ENCODE measurements at regions not wholly inside any gene's neighbourhood (a gene's known extent, or its start where the extent isn't known, plus 50 kb on each side); places are given as distances from the start of the nearest gene placed in this dataset.

- TF ChIP-seq ATF4 (CRISPR knock-in tag; IDR thresholded peaks at IDR 0.05) (no peak), SOX5 (CRISPR knock-in tag; IDR thresholded peaks at IDR 0.05; ENCODE audit: borderline replicate concordance) (no peak), CEBPB (IDR thresholded peaks at IDR 0.05; ENCODE audit: borderline replicate concordance, low read depth, low read length) (no peak), ZBTB10 (CRISPR knock-in tag; IDR thresholded peaks at IDR 0.05; ENCODE audit: borderline replicate concordance) (no peak), HNRNPLL (IDR thresholded peaks at IDR 0.05; ENCODE audit: low read depth, low read length, poor library complexity, severe bottlenecking) (no peak), MIXL1 (CRISPR knock-in tag; IDR thresholded peaks at IDR 0.05) (no peak), CHD4 (IDR thresholded peaks at IDR 0.05; ENCODE audit: borderline replicate concordance, low read length) (no peak)
These were observed 818.6 kb downstream of the CDH18 start (continued) for GRCh38 chr5:19169426-19169825.

- H3K27ac ChIP-seq (ENCODE audit: extremely low read length, insufficient read depth, low read length): no peak overlapping the region
- intact Hi-C loops (cut with micrococcal nuclease; ENCODE audit: unreplicated experiment): no loop called here
- no peaks in the 10 kb centered on the region for H4K20me1 ChIP-seq (ENCODE audit: insufficient read depth, low read length)
- DNase-seq (ENCODE audit: low spot score) (no peak), FAIRE-seq (no peak), ATAC-seq (no peak)
- POLR2A ChIA-PET: no interaction called here
- H3K9ac ChIP-seq (ENCODE audit: insufficient read depth, low read depth, low read length): no peak overlapping the region
- no peak overlapping the region for H2AFZ ChIP-seq (ENCODE audit: low read length)
- H3K36me3 ChIP-seq (replicated peaks in 1 of 2; ENCODE audit: control insufficient read depth in 1 of 2, insufficient read depth in 2 of 2, low read length in 2 of 2): no peaks in the 10 kb centered on the region
- in situ Hi-C loops (cut with HindIII; ENCODE audit: extremely low pct_ligation_motif_present, low pct_unique_long_range_greater_than_20kb): no loop called here
- H3K79me2 ChIP-seq (ENCODE audit: insufficient read depth, low read length): no peaks in the 10 kb centered on the region
- CTCF ChIA-PET (ENCODE audit: low intra/inter-chr PET ratio, low total read pairs): no interaction called here
- WGBS (ENCODE audit: low lambda C conversion rate): 6% methylated on average over 6 of the region's 6 CpGs
- no peaks in the 10 kb centered on the region for H3K4me1 ChIP-seq (ENCODE audit: insufficient read depth, low read length)
- peaks cover 19% of the 10 kb centered on the region for H3K9me3 ChIP-seq (ENCODE audit: low read length)
- H3K4me3 ChIP-seq (replicated peaks in 1 of 3; ENCODE audit: insufficient read depth in 1 of 3, low read depth in 2 of 3, low read length in 3 of 3): no peak overlapping the region
- BruUV-seq (replicated peaks): no TSS peak
- no peaks in the 10 kb centered on the region for H3K27me3 ChIP-seq (ENCODE audit: control insufficient read depth in 1 of 2, insufficient read depth in 2 of 2, low read length in 2 of 2)
- H3K4me2 ChIP-seq (ENCODE audit: low read depth, low read length): no peak overlapping the region
- TF ChIP-seq RORA (CRISPR knock-in tag; IDR thresholded peaks at IDR 0.05): no peak
- TF ChIP-seq KDM1A (CRISPR knock-in tag; IDR thresholded peaks at IDR 0.05): no peak
- TF ChIP-seq ATAD3A (CRISPR knock-in tag; IDR thresholded peaks at IDR 0.05): no peak
- TF ChIP-seq PREB (CRISPR knock-in tag; IDR thresholded peaks at IDR 0.05): no peak
- TF ChIP-seq ZNF841 (CRISPR knock-in tag; IDR thresholded peaks at IDR 0.05; ENCODE audit: borderline replicate concordance): no peak
These were observed 815.0 kb downstream of the CDH18 start for GRCh38 chr5:19172926-19173470.

Measured in HepG2 (cell line).